KOPT-K1 (cell line): ENCODE measurements at regions not wholly inside any gene's neighbourhood (a gene's known extent, or its start where the extent isn't known, plus 50 kb on each side); places are given as distances from the start of the nearest gene placed in this dataset.

ENCODE experiments used
- H3K27ac ChIP-seq: fragments of 200-600 bp; sonication (generic); 2 replicates; pipeline ENCODE4 v1.5.1; 2016; ENCODE audit warnings: antibody characterized with exemption, mild to moderate bottlenecking, low read depth, low read length; ENCODE audit not compliant: poor library complexity, severe bottlenecking
- H3K36me3 ChIP-seq: fragments of 200-600 bp; sonication (generic); 2 replicates; pipeline ENCODE4 v1.5.1; 2017; ENCODE audit warnings: antibody characterized with exemption, mild to moderate bottlenecking, low read length, moderate library complexity; ENCODE audit not compliant: insufficient read depth
- H3K9me3 ChIP-seq: fragments of 200-600 bp; sonication (generic); 2 replicates; pipeline ENCODE4 v1.5.1; 2017; ENCODE audit warnings: antibody characterized with exemption, low read length, mild to moderate bottlenecking; ENCODE audit not compliant: insufficient read depth, poor library complexity, severe bottlenecking

DNA sequence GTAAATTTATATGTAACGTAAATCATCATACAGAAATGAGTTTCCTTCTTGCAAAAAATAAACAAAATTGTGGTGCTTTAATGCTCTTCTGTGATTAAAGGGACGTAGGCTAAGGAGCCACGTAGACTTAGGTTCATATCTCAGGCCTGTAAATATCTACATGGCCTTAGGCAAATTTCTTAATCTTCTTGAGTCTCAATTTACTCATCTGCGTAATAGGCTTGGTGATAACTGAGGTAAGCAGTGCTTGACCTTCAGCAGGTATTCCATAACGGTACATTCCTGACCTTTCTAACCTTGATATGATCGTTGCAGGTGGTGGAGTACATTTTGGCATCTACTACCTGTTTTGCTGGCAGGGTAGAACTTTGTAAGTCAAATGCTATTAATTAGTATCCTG lies 65.2 kb upstream of the TLR3 start:
- Histone ChIP-seq H3K9me3 (no peaks in the 10 kb centered on the region), H3K36me3 (no peaks in the 10 kb centered on the region), H3K27ac (no peak overlapping the region)

DNA sequence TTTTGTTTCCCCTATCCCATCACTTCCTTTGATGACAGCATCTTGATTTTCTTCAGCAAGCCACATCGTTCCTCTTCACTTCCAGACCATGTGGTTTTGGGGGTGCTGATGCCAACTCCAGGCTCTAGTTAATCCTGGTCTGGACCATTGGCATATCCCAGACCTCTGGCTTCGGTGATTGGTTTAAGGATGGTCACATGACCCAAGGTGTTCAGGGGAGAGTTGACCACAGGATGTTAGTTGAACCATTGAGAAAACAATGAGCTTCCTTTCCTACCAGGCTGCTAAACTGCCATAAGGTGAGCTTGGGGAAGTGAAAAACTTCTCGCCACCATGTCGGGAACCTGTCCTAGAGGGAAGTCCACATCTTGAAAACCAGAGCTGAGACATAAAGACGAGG lies 60.9 kb upstream of the TLR3 start:
- H3K27ac ChIP-seq = no peak overlapping the region
- H3K9me3 ChIP-seq = no peaks in the 10 kb centered on the region
- H3K36me3 ChIP-seq = no peaks in the 10 kb centered on the region

DNA sequence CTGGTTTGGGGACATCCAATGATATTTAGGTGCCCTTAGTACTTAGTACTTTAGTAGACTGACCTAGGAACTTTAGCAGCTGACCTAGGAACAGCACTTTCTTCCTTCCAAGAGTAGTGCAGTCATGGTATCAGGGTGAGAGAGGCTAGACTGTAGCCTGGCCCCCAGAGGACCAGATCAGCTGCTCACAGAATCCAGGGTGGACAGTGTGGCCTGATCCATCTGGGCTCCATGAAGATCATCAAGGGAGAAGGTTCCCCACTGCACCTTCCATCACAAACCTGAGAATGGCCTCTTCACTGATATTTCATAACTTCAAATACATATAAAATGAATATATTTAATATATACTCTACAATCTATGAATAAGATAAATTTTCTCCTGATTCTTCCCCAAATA lies 59.0 kb upstream of the TLR3 start:
- Histone ChIP-seq H3K36me3 (no peaks in the 10 kb centered on the region), H3K9me3 (no peaks in the 10 kb centered on the region), H3K27ac (no peak overlapping the region)

DNA sequence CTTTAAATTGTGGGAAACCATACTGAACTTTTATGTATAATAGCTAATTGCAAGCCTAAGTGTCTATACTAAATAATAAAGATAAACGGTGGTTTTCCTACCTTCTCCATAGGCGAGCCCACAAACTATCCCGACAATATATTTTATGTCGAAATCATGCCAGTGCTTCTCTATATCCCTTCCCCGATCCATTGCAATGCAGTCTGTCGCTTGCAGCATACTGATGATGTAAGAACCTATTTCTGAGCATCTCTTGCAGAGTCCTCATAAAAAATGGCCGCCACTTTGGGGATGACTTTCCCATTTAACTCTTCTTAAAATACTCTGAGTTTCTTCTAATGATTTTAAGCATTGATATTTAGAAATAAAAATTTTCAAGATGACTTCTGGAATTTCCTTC lies 58.1 kb upstream of the TLR3 start:
- Histone ChIP-seq H3K9me3 (no peaks in the 10 kb centered on the region), H3K36me3 (no peaks in the 10 kb centered on the region), H3K27ac (no peak overlapping the region)

DNA sequence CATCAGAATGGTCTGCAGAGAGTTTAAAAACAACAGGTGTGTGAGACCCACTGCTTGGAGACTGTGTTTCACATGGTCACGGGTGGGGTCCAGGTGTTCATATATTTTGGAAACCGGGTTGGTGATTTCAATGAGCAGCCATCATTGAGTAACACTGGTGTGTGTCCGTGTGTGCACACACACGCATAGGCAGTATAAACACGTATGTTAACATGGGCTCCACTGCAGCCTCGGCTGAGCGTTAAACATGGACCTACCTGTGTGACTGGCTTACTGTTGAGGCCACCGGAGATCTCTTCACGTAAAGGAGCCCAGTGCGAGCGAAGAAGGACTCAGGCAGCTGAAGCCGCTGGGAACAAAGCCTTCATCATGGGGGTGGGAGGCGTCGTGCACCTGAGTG lies 56.9 kb upstream of the TLR3 start:
- Histone ChIP-seq H3K27ac (no peak overlapping the region), H3K36me3 (no peaks in the 10 kb centered on the region), H3K9me3 (no peaks in the 10 kb centered on the region)

DNA sequence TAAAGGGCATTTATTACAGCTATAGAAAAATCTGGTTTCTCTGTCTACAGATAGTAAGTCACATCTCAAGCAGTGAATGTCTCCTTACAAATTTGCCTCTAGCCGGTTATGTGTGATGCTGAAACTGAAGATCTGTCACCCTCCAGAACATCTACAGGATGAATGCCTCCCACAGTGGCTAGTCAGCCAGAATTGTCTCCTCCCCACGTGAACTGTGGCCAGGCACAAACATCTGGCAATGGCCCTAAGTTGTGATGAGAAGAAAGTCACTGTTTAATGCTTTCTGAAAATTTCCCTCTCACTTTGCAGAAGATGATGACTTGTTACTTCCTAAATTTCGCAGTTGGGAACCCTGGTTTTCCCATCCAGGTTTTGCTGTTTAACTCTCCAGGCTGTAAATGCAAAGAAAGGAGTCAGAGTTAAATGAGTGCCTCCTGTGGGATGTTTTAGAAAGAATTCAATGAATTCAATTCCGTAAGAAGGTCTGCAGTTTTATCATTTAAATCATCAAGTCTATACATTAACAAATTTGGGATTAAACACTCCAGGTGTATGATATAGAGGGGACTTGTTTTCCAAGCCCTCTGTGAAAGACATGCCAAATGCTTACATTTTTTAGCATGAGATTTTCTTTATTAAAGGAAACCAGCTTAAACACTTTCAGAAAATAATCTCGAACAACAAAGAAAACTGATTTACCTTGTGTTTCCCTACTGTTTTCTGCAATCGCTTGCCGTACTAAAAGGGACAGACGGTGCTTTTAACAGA lies 55.4 kb upstream of the TLR3 start:
- Histone ChIP-seq H3K27ac (no peak overlapping the region), H3K9me3 (peaks cover 2% of the 10 kb centered on the region)

DNA sequence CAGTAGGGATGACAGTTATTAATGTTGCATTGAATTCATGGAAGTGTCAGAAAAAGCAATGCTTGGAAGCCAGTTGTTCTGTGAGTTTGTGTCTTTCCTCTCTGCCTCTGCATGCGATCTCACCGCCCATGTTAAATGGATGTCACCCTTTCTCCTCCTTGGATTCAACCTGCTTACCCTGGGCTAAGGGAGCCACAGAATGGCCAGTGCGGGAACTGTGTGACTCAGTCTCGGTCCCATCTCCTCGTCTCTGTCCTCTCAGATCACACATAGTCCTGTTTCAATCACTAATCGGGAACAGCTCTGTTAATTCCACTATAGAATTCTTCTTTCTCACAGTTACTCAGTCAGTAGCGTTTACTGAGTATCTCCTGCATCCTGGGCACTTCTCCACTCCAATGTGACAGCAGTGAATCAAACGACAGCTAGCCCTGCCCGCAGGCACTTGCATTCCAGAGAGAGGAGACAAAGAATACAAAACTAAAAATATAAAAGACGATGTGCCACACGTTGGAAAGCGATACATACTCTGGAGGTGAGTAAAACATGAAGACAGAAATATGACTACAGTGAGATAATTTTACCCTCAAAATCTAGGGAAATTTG lies 53.6 kb upstream of the TLR3 start:
- H3K9me3 ChIP-seq = peaks cover 6% of the 10 kb centered on the region
- no peaks in the 10 kb centered on the region for H3K36me3 ChIP-seq

More for the DNA sequence above, 55.4 kb upstream of the TLR3 start:
- no peaks in the 10 kb centered on the region for H3K36me3 ChIP-seq

GRCh38 chr4:186016796-186017195 lies 52.2 kb upstream of the TLR3 start:
- Histone ChIP-seq H3K9me3 (peaks cover 6% of the 10 kb centered on the region), H3K36me3 (no peaks in the 10 kb centered on the region), H3K27ac (no peak overlapping the region)

More for the DNA sequence above, 53.6 kb upstream of the TLR3 start:
- no peak overlapping the region for H3K27ac ChIP-seq

GRCh38 chr4:186017801-186018200 lies 51.2 kb upstream of the TLR3 start:
- H3K27ac ChIP-seq = no peak overlapping the region

GRCh38 chr4:186018261-186018660 lies 50.7 kb upstream of the TLR3 start:
- H3K9me3 ChIP-seq = peaks cover 6% of the 10 kb centered on the region
- no peak overlapping the region for H3K27ac ChIP-seq
- no peaks in the 10 kb centered on the region for H3K36me3 ChIP-seq

More at GRCh38 chr4:186017801-186018200, 51.2 kb upstream of the TLR3 start:
- no peaks in the 10 kb centered on the region for H3K36me3 ChIP-seq
- peaks cover 6% of the 10 kb centered on the region for H3K9me3 ChIP-seq

GRCh38 chr4:186018784-186019183 lies 50.2 kb upstream of the TLR3 start:
- Histone ChIP-seq H3K9me3 (peaks cover 6% of the 10 kb centered on the region), H3K27ac (no peak overlapping the region), H3K36me3 (no peaks in the 10 kb centered on the region)
